GM21619 (cell line): ENCODE measurements at regions not wholly inside any gene's neighbourhood (a gene's known extent, or its start where the extent isn't known, plus 50 kb on each side); places are given as distances from the start of the nearest gene placed in this dataset.

Experiments used
- ATAC-seq: cut with Tn5 transposase; IDR thresholded peaks from one replicate; pipeline ENCODE4 v1.9.1; 2021; ENCODE audit not compliant: unreplicated experiment

- no peak for ATAC-seq
Measured at GRCh38 chr6:129920103-129920798, 59.1 kb upstream of the TMEM244 start.

DNA sequence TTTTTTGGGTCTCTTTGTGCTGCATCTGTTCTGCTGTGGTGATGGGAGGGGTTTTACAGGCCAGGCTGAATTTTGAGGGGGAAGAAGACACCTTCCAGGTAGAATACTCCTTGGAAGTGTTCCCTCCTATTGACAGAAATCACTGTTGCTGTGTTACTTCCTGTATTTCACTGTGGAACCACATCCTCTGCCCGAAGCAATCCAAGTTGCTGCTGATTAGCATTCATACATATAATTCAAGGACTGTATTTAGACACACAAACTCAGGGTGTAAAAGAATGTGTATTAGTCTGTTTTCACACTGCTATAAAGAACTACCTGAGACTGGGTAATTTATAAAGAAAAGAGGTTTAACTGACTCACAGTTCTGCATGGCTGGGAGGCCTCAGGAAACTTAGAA lies 50.6 kb upstream of the TMEM244 start:
- ATAC-seq, result no peak
